ENCODE measurements at regions not wholly inside any gene's neighbourhood (a gene's known extent, or its start where the extent isn't known, plus 50 kb on each side); places are given as distances from the start of the nearest gene placed in this dataset.

DNA sequence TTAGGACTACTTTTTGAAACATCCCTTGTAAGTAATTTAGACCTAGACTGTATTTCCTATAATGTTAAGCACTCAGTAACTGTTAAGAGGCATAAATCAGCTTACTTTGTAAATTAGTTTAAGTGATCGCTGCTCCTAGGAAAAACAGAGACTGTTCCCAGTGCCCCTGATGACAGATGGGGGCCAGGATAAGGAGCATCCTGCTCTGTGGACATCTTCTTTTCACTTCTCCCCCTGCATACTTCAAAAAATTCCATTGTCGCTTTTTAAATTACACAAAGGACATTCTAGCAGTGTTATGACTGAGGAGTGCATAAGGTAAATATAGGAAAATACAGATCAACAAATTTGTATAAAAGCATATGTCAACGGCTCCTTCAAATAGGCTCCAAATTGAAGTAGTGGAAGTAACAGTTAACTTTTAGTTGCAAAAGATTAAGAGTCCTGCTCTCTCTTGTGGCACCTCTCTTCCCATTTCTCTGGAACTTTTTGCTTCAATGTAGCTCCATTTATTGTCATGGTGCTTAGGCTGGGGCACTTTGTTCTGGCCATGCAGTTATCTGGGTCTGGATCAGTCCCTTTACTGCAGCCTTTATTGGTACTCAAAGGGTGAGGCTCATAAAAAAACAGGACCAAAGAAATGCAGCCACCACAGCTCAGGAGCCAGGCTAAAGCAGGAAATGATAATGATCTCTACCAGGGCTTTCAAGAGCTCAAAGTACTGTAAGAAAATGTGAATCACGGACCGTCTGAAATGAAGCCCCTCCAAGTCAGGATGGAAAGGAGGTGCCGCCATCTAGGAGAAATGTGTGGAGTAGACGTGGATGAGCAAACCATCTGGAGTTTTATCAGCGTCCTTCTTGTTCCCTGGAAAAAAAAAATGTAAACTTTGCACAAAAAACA is 162.1 kb upstream of the ZNF516 start:
- ATAC-seq (ENCODE audit: insufficient number of reproducible peaks, low FRiP score, low read depth) (no peak), DNase-seq (ENCODE audit: low spot score) (no peak)

DNA sequence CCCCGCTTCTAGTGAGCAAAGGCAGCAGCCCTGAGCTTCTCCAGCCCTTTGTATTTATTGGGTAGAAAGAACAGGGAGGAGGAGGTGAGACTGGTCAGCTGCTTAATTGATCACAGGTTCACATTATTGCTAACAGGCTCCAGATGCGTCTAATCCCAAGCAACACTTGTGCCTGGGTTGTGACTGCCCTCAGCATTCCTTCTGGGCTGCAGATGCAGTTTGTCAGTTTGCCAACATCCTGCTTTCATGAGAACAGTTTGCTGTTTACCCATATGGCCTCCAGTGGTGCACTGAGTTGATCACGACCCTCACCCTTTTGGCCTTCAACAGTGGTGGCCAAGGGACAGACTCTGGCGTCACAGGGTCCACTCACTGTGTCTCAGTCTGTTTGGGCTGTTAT is 159.5 kb upstream of the ZNF516 start:
- Histone ChIP-seq H3K4me3 (no peak overlapping the region), H3K27ac (no peak overlapping the region), H3K9me3 (no peaks in the 10 kb centered on the region), H3K27me3 (replicated peaks; ENCODE audit: insufficient read depth) (no peaks in the 10 kb centered on the region), H3K4me1 (ENCODE audit: control insufficient read depth in 1 of 2, low read depth in 2 of 2) (no peaks in the 10 kb centered on the region), H3K36me3 (no peaks in the 10 kb centered on the region)
- TF ChIP-seq, protein P1, sequence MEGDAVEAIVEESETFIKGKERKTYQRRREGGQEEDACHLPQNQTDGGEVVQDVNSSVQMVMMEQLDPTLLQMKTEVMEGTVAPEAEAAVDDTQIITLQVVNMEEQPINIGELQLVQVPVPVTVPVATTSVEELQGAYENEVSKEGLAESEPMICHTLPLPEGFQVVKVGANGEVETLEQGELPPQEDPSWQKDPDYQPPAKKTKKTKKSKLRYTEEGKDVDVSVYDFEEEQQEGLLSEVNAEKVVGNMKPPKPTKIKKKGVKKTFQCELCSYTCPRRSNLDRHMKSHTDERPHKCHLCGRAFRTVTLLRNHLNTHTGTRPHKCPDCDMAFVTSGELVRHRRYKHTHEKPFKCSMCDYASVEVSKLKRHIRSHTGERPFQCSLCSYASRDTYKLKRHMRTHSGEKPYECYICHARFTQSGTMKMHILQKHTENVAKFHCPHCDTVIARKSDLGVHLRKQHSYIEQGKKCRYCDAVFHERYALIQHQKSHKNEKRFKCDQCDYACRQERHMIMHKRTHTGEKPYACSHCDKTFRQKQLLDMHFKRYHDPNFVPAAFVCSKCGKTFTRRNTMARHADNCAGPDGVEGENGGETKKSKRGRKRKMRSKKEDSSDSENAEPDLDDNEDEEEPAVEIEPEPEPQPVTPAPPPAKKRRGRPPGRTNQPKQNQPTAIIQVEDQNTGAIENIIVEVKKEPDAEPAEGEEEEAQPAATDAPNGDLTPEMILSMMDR (IDR thresholded peaks at IDR 0.05) = no peak
- ATAC-seq (ENCODE audit: insufficient number of reproducible peaks, low FRiP score, low read depth) (no peak), DNase-seq (ENCODE audit: low spot score) (no peak)

More for the DNA sequence above, 162.1 kb upstream of the ZNF516 start:
- H3K36me3 ChIP-seq = no peaks in the 10 kb centered on the region
- no peak overlapping the region for H3K27ac ChIP-seq
- no peak overlapping the region for H3K4me3 ChIP-seq
- H3K4me1 ChIP-seq (ENCODE audit: control insufficient read depth in 1 of 2, low read depth in 2 of 2) = no peaks in the 10 kb centered on the region
- TF ChIP-seq, protein P1 (IDR thresholded peaks at IDR 0.05) = no peak
- H3K27me3 ChIP-seq (replicated peaks; ENCODE audit: insufficient read depth) = no peaks in the 10 kb centered on the region
- no peaks in the 10 kb centered on the region for H3K9me3 ChIP-seq

DNA sequence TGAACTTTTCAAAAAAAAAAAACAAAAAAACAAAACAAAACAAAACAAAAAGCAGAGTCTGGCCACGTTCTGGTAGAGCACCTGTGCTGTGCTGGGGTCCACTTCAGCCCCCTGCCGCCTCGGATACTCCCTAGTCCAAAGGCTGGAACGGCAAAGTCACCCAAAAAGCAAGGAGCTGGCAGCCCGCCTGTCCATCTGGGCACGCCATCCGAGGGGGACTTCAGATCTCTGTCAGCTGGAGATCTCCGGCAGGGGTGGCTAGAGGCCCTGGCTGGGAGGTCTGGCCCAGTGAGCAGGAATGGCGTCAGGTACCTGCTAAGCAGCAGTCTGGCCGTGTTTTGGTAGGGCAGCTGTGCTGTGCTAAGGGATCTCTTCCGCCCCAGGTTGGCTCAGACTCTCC is 152.3 kb upstream of the ZNF516 start:
- Histone ChIP-seq H3K4me3 (no peak overlapping the region), H3K36me3 (no peaks in the 10 kb centered on the region), H3K4me1 (ENCODE audit: control insufficient read depth in 1 of 2, low read depth in 2 of 2) (no peaks in the 10 kb centered on the region), H3K27ac (no peak overlapping the region), H3K27me3 (replicated peaks; ENCODE audit: insufficient read depth) (no peaks in the 10 kb centered on the region), H3K9me3 (no peaks in the 10 kb centered on the region)
- no peak for DNase-seq (ENCODE audit: low spot score)
- ATAC-seq (ENCODE audit: insufficient number of reproducible peaks, low FRiP score, low read depth) = no peak
- TF ChIP-seq, protein P1 (IDR thresholded peaks at IDR 0.05) = no peak

DNA sequence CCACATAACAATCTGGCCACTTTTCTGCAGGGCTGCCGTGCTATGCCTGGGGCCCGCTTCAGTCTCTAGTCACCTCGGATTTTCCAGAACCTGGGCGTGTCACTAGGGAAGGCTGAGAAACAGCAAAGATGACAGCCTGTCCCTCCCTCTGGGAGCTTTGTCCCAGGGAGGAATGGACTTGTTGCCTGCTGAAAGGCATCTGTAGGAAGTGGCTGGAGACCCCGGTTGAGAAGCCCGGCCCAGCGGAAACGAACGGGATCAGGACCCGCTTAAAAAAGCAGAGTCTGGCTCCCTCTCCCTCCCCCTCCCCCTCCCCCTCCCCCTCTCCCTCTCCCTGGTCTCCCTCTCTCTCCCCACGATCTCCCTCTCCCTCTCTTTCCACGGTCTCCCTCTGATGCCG is 149.5 kb upstream of the ZNF516 start:
- ATAC-seq (ENCODE audit: insufficient number of reproducible peaks, low FRiP score, low read depth) (no peak), DNase-seq (ENCODE audit: low spot score) (no peak)
- Histone ChIP-seq H3K4me3 (no peak overlapping the region), H3K27me3 (replicated peaks; ENCODE audit: insufficient read depth) (no peaks in the 10 kb centered on the region), H3K36me3 (no peaks in the 10 kb centered on the region), H3K27ac (no peak overlapping the region), H3K9me3 (no peaks in the 10 kb centered on the region), H3K4me1 (ENCODE audit: control insufficient read depth in 1 of 2, low read depth in 2 of 2) (no peaks in the 10 kb centered on the region)
- TF ChIP-seq, protein P1 (IDR thresholded peaks at IDR 0.05) = no peak

DNA sequence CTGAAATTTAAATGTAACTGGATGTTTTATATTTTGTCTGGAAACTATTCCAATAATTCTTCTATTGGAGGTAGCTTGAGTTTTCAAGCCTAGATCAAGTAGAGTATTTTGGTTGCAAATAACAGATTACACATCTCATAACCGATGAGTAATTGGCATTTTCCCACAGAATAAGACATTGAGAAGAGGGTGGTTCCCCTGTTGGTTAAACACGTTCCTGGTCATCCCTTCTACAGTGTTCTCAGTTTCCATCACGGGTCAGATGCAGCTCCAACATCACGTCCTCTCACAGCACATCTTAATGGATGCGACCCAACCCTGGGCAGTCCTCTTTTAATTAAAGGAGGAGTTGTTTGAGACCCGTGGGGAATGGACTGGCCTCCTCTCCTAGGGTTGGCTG is 149.0 kb upstream of the ZNF516 start:
- no peaks in the 10 kb centered on the region for H3K4me1 ChIP-seq (ENCODE audit: control insufficient read depth in 1 of 2, low read depth in 2 of 2)
- H3K27me3 ChIP-seq (replicated peaks; ENCODE audit: insufficient read depth) = no peaks in the 10 kb centered on the region
- no peaks in the 10 kb centered on the region for H3K36me3 ChIP-seq
- DNase-seq (ENCODE audit: low spot score) (no peak), ATAC-seq (ENCODE audit: insufficient number of reproducible peaks, low FRiP score, low read depth) (no peak)
- H3K4me3 ChIP-seq = no peak overlapping the region
- no peaks in the 10 kb centered on the region for H3K9me3 ChIP-seq
- TF ChIP-seq, protein P1 (IDR thresholded peaks at IDR 0.05) = no peak
- no peak overlapping the region for H3K27ac ChIP-seq

Data from thoracic aorta (tissue), 2 donors.